ENCODE measurements at regions not wholly inside any gene's neighbourhood (a gene's known extent, or its start where the extent isn't known, plus 50 kb on each side); places are given as distances from the start of the nearest gene placed in this dataset.

- Histone ChIP-seq H3K4me1 (replicated peaks in 1 of 4; ENCODE audit: control insufficient read depth in 3 of 4, insufficient read depth in 4 of 4, low read length in 3 of 4) (no peaks in the 10 kb centered on the region), H3K18ac (ENCODE audit: extremely low read depth, low read length) (no peak overlapping the region), H2BK120ac (replicated peaks; ENCODE audit: low read depth, low read length) (no peak overlapping the region), H2BK12ac (ENCODE audit: low read depth, low read length) (no peak overlapping the region), H4K20me1 (replicated peaks in 1 of 2; ENCODE audit: control insufficient read depth in 1 of 2, insufficient read depth in 2 of 2, low read length in 2 of 2) (no peaks in the 10 kb centered on the region), H3K27ac (ENCODE audit: low read depth, low read length) (no peak overlapping the region), H3K56ac (replicated peaks; ENCODE audit: insufficient read length, low read depth, low read length) (no peak overlapping the region), H3K4ac (replicated peaks; ENCODE audit: insufficient read length, low read depth, low read length) (no peak overlapping the region), H4K5ac (ENCODE audit: insufficient read length, low read depth, low read length) (no peak overlapping the region), H2AFZ (ENCODE audit: low read length) (no peak overlapping the region), H2AK5ac (ENCODE audit: low read depth, low read length) (no peak overlapping the region), H3K79me2 (ENCODE audit: control insufficient read depth in 1 of 2, insufficient read depth in 2 of 2, low read length in 2 of 2) (no peaks in the 10 kb centered on the region), H3K79me1 (ENCODE audit: low read depth, low read length) (no peaks in the 10 kb centered on the region), H2BK5ac (ENCODE audit: low read depth, low read length) (no peak overlapping the region), H3K4me3 (ENCODE audit: extremely low read depth in 1 of 4, insufficient read depth in 2 of 4, low read depth in 3 of 4, low read length in 4 of 4) (no peak overlapping the region), H2BK15ac (ENCODE audit: low read length) (no peak overlapping the region), H3K23ac (ENCODE audit: insufficient read length) (no peak overlapping the region), H2BK20ac (ENCODE audit: low read length) (no peak overlapping the region), H4K91ac (replicated peaks; ENCODE audit: insufficient read length, low read length) (no peak overlapping the region), H3K14ac (ENCODE audit: insufficient read length) (no peak overlapping the region), H3K23me2 (ENCODE audit: low read depth, low read length) (no peaks in the 10 kb centered on the region), H3K9me3 (ENCODE audit: insufficient read depth in 2 of 2, low read depth in 1 of 2, low read length in 1 of 2) (peaks cover 2 to 6% of the 10 kb centered on the region in 2 experiments; a peak in 3 of 4 replicates), H3K27me3 (replicated peaks in 1 of 4; ENCODE audit: control insufficient read depth in 3 of 4, extremely low read depth in 1 of 4, insufficient read depth in 3 of 4, low read length in 3 of 4) (peaks cover 0 to 1% (median 0%) of the 10 kb centered on the region in 4 experiments; a peak in 1 of 7 replicates), H4K8ac (ENCODE audit: extremely low read depth, insufficient read depth, low read length) (no peak overlapping the region), H3K9ac (replicated peaks in 1 of 4; ENCODE audit: extremely low read depth in 1 of 4, low read depth in 3 of 4, low read length in 3 of 4) (no peak overlapping the region), H3K36me3 (ENCODE audit: control insufficient read depth in 2 of 4, insufficient read depth in 4 of 4, low read length in 3 of 4) (no peaks in the 10 kb centered on the region), H3K4me2 (ENCODE audit: insufficient read depth in 1 of 2, low read depth in 2 of 2, low read length in 2 of 2) (no peak overlapping the region)
- CTCF ChIA-PET (ENCODE audit: partially characterized antibody), result no interaction called here
- POLR2A ChIA-PET (ENCODE audit: partially characterized antibody), result no interaction called here
- TF ChIP-seq POLR2AphosphoS5 (IDR thresholded peaks at IDR 0.05; ENCODE audit: low read depth, low read length), result no peak
- TF ChIP-seq TAF1 (IDR thresholded peaks at IDR 0.05; ENCODE audit: low read depth, low read length), result no peak
- no peak for TF ChIP-seq HDAC2 (IDR thresholded peaks at IDR 0.05; ENCODE audit: borderline replicate concordance in 1 of 2, low read depth in 2 of 2, low read length in 2 of 2)
- no peak for TF ChIP-seq RNF2 (IDR thresholded peaks at IDR 0.05; ENCODE audit: borderline replicate concordance, low read depth, low read length, missing control alignments, poor library complexity, severe bottlenecking)
- no peak for TF ChIP-seq SP4 (IDR thresholded peaks at IDR 0.05; ENCODE audit: low read length)
- TF ChIP-seq BCL11A (IDR thresholded peaks at IDR 0.05; ENCODE audit: low read depth in 2 of 2, low read length in 2 of 2), result no peak
- TF ChIP-seq CBX8 (IDR thresholded peaks at IDR 0.05; ENCODE audit: borderline replicate concordance, low read depth, low read length), result no peak
- TF ChIP-seq CBX5 (IDR thresholded peaks at IDR 0.05; ENCODE audit: low read depth, low read length), result no peak
- no peak for TF ChIP-seq EGR1 (IDR thresholded peaks at IDR 0.05; ENCODE audit: borderline replicate concordance, low read depth, low read length)
- no peak for TF ChIP-seq RBBP5 (IDR thresholded peaks at IDR 0.05; ENCODE audit: borderline replicate concordance, low read depth, low read length)
- no peak for TF ChIP-seq SP1 (IDR thresholded peaks at IDR 0.05; ENCODE audit: low read depth, low read length)
- no peak for TF ChIP-seq SIRT6 (IDR thresholded peaks at IDR 0.05; ENCODE audit: low read length)
- TF ChIP-seq POLR2A (IDR thresholded peaks at IDR 0.05; ENCODE audit: control extremely low read depth in 1 of 2, low read depth in 2 of 2, low read length in 2 of 2), result no peak
- 93% methylated on average over 2 of the region's 2 CpGs; no CpG with 5 or more reads in 1 of the 2 experiments for WGBS, 2 experiments (ENCODE audit: extremely low coverage in 1 of 2, insufficient coverage in 1 of 2, insufficient read length in 1 of 2, insufficient replicate concordance in 2 of 2, low coverage in 1 of 2, low lambda C conversion rate in 2 of 2, missing lambda C conversion rate in 1 of 2)
- FAIRE-seq (no peak), DNase-seq (ENCODE audit: low read depth in 1 of 2, low spot score in 2 of 2) (no peak)
These were observed 658.5 kb downstream of the SLCO4C1 start for GRCh38 chr5:101637599-101637998.

All from H1 (cell line).